ENCODE measurements at regions not wholly inside any gene's neighbourhood (a gene's known extent, or its start where the extent isn't known, plus 50 kb on each side); places are given as distances from the start of the nearest gene placed in this dataset.
"Not testable (repeated sequence)": the region's sequence is repeated elsewhere in the genome, so short reads cannot be mapped to it uniquely, and the experiment has no call there.

DNA sequence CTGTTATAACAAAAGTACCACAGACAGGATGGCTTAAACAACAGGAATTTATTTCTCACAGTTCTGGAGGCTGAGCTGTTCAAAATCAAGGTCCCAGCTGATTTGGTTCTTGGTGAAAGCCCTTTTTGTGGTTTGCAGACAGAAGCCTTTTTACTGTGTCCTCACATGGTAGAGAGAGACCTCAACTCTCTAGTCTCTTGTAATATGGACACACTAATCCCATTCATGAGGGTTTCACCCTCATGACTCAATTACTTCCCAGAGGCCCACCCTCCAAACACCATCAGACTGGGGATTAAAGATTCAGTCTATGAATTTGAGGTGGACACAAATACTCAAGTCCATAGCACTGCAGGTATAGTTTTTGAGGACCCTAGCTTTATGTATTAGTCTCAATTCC is 97.3 kb upstream of the WIPF3 start:
- DNase-seq (ENCODE audit: low read depth in 1 of 2, low spot score in 2 of 2); H3K4me2 ChIP-seq (ENCODE audit: insufficient read depth in 1 of 2, low read depth in 2 of 2, low read length in 2 of 2); H3K27me3 ChIP-seq (replicated peaks in 1 of 4; ENCODE audit: control insufficient read depth in 3 of 4, extremely low read depth in 1 of 4, insufficient read depth in 3 of 4, low read length in 3 of 4); POLR2A ChIA-PET (ENCODE audit: partially characterized antibody); H2AFZ ChIP-seq (ENCODE audit: low read length); CTCF ChIA-PET (ENCODE audit: partially characterized antibody); H4K20me1 ChIP-seq (replicated peaks in 1 of 2; ENCODE audit: control insufficient read depth in 1 of 2, insufficient read depth in 2 of 2, low read length in 2 of 2); H2BK5ac ChIP-seq (ENCODE audit: low read depth, low read length); H3K4me1 ChIP-seq (replicated peaks in 1 of 4; ENCODE audit: control insufficient read depth in 3 of 4, insufficient read depth in 4 of 4, low read length in 3 of 4); H3K9ac ChIP-seq (replicated peaks in 1 of 4; ENCODE audit: extremely low read depth in 1 of 4, low read depth in 3 of 4, low read length in 3 of 4); H3K23ac ChIP-seq (ENCODE audit: insufficient read length); H4K8ac ChIP-seq (ENCODE audit: extremely low read depth, insufficient read depth, low read length); H4K5ac ChIP-seq (ENCODE audit: insufficient read length, low read depth, low read length); H3K27ac ChIP-seq (ENCODE audit: low read depth, low read length); H4K91ac ChIP-seq (replicated peaks; ENCODE audit: insufficient read length, low read length); H2BK120ac ChIP-seq (replicated peaks; ENCODE audit: low read depth, low read length); H3K56ac ChIP-seq (replicated peaks; ENCODE audit: insufficient read length, low read depth, low read length); H3K4ac ChIP-seq (replicated peaks; ENCODE audit: insufficient read length, low read depth, low read length); H3K79me1 ChIP-seq (ENCODE audit: low read depth, low read length); FAIRE-seq; H2BK20ac ChIP-seq (ENCODE audit: low read length); H3K4me3 ChIP-seq (ENCODE audit: extremely low read depth in 1 of 4, insufficient read depth in 2 of 4, low read depth in 3 of 4, low read length in 4 of 4); H3K79me2 ChIP-seq (ENCODE audit: control insufficient read depth in 1 of 2, insufficient read depth in 2 of 2, low read length in 2 of 2); H3K18ac ChIP-seq (ENCODE audit: extremely low read depth, low read length); H2AK5ac ChIP-seq (ENCODE audit: low read depth, low read length); H3K23me2 ChIP-seq (ENCODE audit: low read depth, low read length); H3K36me3 ChIP-seq (ENCODE audit: control insufficient read depth in 2 of 4, insufficient read depth in 4 of 4, low read length in 3 of 4); H3K14ac ChIP-seq (ENCODE audit: insufficient read length); H2BK15ac ChIP-seq (ENCODE audit: low read length); H3K9me3 ChIP-seq (ENCODE audit: insufficient read depth in 2 of 2, low read depth in 1 of 2, low read length in 1 of 2); H2BK12ac ChIP-seq (ENCODE audit: low read depth, low read length): not testable (repeated sequence)
